NOMO-1 treated with DMSO at 0.1 percent for 48 hours (cell line): ENCODE measurements at regions not wholly inside any gene's neighbourhood (a gene's known extent, or its start where the extent isn't known, plus 50 kb on each side); places are given as distances from the start of the nearest gene placed in this dataset.

Experiments
- DNase-seq: peaks from one replicate; lab custom pipeline; 2025; ENCODE audit not compliant: unreplicated experiment; lab: John Stamatoyannopoulos, UW

- DNase-seq = no peak
These were observed 162.4 kb upstream of the STT3B start for GRCh38 chr3:31370380-31370666.

- no peak for DNase-seq
These were observed 162.0 kb upstream of the STT3B start for GRCh38 chr3:31370681-31371080.

- no peak for DNase-seq
These were observed 161.1 kb upstream of the STT3B start for GRCh38 chr3:31371484-31372177.

- DNase-seq = no peak
These were observed 159.0 kb upstream of the STT3B start for GRCh38 chr3:31373681-31374080.

- DNase-seq = no peak
These were observed 155.6 kb upstream of the STT3B start for GRCh38 chr3:31377045-31377642.

GRCh38 chr3:31378231-31378630 lies 154.5 kb upstream of the STT3B start:
- no peak for DNase-seq

- no peak for DNase-seq
These were observed 153.1 kb upstream of the STT3B start for GRCh38 chr3:31379598-31379997.

GRCh38 chr3:31382856-31383255 lies 149.9 kb upstream of the STT3B start:
- DNase-seq = no peak

- DNase-seq = no peak
These were observed 148.6 kb upstream of the STT3B start for GRCh38 chr3:31384117-31384516.

- no peak for DNase-seq
These were observed 142.8 kb upstream of the STT3B start for GRCh38 chr3:31389939-31390338.

GRCh38 chr3:31390466-31390865 lies 142.3 kb upstream of the STT3B start:
- DNase-seq = no peak

- no peak for DNase-seq
These were observed 141.6 kb upstream of the STT3B start for GRCh38 chr3:31391150-31391549.

- DNase-seq = peak; percentile 4
These were observed 140.2 kb upstream of the STT3B start for GRCh38 chr3:31392568-31392967.

GRCh38 chr3:31399271-31399670 lies 133.5 kb upstream of the STT3B start:
- peak; percentile 53 for DNase-seq

GRCh38 chr3:31402117-31402516 lies 130.6 kb upstream of the STT3B start:
- DNase-seq = peak; percentile 74

- no peak for DNase-seq
These were observed 129.5 kb upstream of the STT3B start for GRCh38 chr3:31403197-31403596.

GRCh38 chr3:31404871-31405270 lies 127.9 kb upstream of the STT3B start:
- no peak for DNase-seq

GRCh38 chr3:31405515-31405914 lies 127.2 kb upstream of the STT3B start:
- DNase-seq = no peak

GRCh38 chr3:31406896-31407295 lies 125.8 kb upstream of the STT3B start:
- no peak for DNase-seq

- DNase-seq = no peak
These were observed 125.1 kb upstream of the STT3B start for GRCh38 chr3:31407665-31408064.

GRCh38 chr3:31408720-31409119 lies 124.0 kb upstream of the STT3B start:
- DNase-seq = no peak

- DNase-seq = no peak
These were observed 123.3 kb upstream of the STT3B start for GRCh38 chr3:31409389-31409788.

GRCh38 chr3:31409866-31410265 lies 122.9 kb upstream of the STT3B start:
- no peak for DNase-seq
